NCI-H526 (cell line): ENCODE measurements at regions not wholly inside any gene's neighbourhood (a gene's known extent, or its start where the extent isn't known, plus 50 kb on each side); places are given as distances from the start of the nearest gene placed in this dataset.

Experiments used
- DNase-seq, 2 experiments: peaks; one replicate each; lab custom pipeline; 2025; lab: John Stamatoyannopoulos, UW

GRCh38 chr20:24815196-24815815, 133.8 kb upstream of the CST7 start:
- no peak for DNase-seq

- DNase-seq, result no peak
Observed at GRCh38 chr20:24815931-24816330, 133.1 kb upstream of the CST7 start.

GRCh38 chr20:24816431-24816830, 132.6 kb upstream of the CST7 start:
- no peak for DNase-seq

- no peak for DNase-seq
Observed at GRCh38 chr20:24816907-24817306, 132.2 kb upstream of the CST7 start.

GRCh38 chr20:24817351-24817750, 131.7 kb upstream of the CST7 start:
- no peak for DNase-seq

- no peak for DNase-seq
Observed at GRCh38 chr20:24818056-24818455, 131.0 kb upstream of the CST7 start.

- DNase-seq, result no peak
Observed at GRCh38 chr20:24819331-24819965, 129.6 kb upstream of the CST7 start.

- no peak for DNase-seq
Observed at GRCh38 chr20:24820345-24820744, 128.7 kb upstream of the CST7 start.

- DNase-seq, result no peak
Observed at GRCh38 chr20:24821391-24821790, 127.7 kb upstream of the CST7 start.

- no peak for DNase-seq
Observed at GRCh38 chr20:24823176-24823784, 125.8 kb upstream of the CST7 start.

- DNase-seq, result no peak
Observed at GRCh38 chr20:24823989-24824693, 124.9 kb upstream of the CST7 start.

GRCh38 chr20:24825591-24825990, 123.5 kb upstream of the CST7 start:
- DNase-seq, result no peak

- DNase-seq, result no peak
Observed at GRCh38 chr20:24827603-24828295, 121.3 kb upstream of the CST7 start.

GRCh38 chr20:24828992-24829648, 119.9 kb upstream of the CST7 start:
- DNase-seq, result no peak

GRCh38 chr20:24829649-24830370, 119.3 kb upstream of the CST7 start:
- DNase-seq, result no peak

- DNase-seq, result no peak
Observed at GRCh38 chr20:24830649-24831048, 118.4 kb upstream of the CST7 start.

- DNase-seq, result no peak
Observed at GRCh38 chr20:24831232-24831631, 117.8 kb upstream of the CST7 start.

GRCh38 chr20:24832518-24832917, 116.6 kb upstream of the CST7 start:
- DNase-seq, result no peak

- no peak for DNase-seq
Observed at GRCh38 chr20:24833592-24833991, 115.5 kb upstream of the CST7 start.

GRCh38 chr20:24834310-24834709, 114.8 kb upstream of the CST7 start:
- DNase-seq, result no peak

GRCh38 chr20:24835195-24835594, 113.9 kb upstream of the CST7 start:
- no peak for DNase-seq
